Head of caudate nucleus (tissue), 42 donors: ENCODE measurements at regions not wholly inside any gene's neighbourhood (a gene's known extent, or its start where the extent isn't known, plus 50 kb on each side); places are given as distances from the start of the nearest gene placed in this dataset.
"Not testable (repeated sequence)": the region's sequence is repeated elsewhere in the genome, so short reads cannot be mapped to it uniquely, and the experiment has no call there.

ENCODE experiments used
- DNase-seq, 42 donors: peaks; one replicate each; pipeline versions ENCODE4 v3.0.0 to v3.0.0-alpha.2; 2020 to 2021; ENCODE audit warnings: mixed read lengths in 7 of 42
- intact Hi-C: fragments of 100-400 bp; cut with DNase I; formaldehyde crosslinking; loops from one replicate; pipeline ENCODE4 v1.15.0; 2022

DNA sequence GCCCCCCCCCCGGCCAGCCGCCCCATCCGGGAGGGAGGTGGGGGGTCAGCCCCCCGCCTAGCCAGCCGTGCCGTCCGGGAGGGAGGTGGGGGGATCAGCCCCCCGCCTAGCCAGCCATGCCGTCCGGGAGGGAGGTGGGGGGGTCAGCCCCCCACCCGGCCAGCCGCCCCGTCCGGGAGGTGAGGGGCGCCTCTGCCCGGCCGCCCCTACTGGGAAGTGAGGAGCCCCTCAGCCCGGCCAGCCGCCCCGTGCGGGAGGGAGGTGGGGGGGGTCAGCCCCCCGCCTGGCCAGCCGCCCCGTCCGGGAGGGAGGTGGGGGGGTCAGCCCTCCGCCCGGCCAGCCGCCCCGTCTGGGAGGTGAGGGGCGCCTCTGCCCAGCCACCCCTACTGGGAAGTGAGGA is 150.4 kb upstream of the ALDH1B1 start:
- peak in 2 of 42 donors; percentile 9 for DNase-seq
- intact Hi-C loops, result not testable (repeated sequence)

DNA sequence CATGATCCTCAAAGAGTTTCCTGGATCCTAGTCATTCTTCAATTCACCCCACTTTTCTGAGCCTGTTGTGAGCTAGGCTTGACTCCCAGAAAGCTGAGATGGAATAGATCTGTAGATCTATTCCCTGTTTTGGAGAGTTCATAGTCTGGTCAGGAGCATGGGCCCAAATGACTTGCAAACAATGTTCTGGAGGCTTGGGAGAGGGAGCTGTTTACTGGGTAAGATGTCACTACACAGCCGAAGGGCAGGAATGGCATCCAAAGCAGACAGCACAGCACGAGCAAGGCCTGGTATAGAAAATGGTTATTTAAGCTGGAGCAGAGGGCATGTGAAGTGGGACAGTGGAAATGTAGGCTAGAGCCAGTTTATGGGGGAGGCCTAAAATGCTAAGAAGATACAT is 152.5 kb upstream of the ALDH1B1 start:
- DNase-seq, result peak in 1 of 42 donors; percentile 22
- intact Hi-C loops, result no loop called here

DNA sequence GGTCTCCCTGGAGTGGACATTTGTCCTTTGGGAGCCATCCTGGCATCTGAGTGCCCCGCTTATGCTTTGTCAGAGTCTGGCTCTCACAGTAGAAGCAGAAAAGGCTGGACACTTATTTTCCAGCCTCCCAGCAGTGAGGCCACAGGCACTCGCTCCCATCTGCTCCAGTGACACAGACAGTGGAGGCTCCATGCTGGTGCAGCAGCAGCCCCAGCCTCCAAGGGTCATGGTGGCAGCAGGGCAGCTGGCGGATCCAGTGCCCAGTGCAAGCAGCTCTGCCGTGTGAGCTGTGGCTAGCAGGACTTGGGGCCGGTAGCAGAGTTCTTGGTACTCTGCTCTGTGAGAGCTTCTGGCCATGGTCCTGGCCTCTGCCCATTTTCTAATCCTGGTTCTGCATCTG is 157.3 kb upstream of the ALDH1B1 start:
- intact Hi-C loops, result no loop called here
- no peak for DNase-seq

DNA sequence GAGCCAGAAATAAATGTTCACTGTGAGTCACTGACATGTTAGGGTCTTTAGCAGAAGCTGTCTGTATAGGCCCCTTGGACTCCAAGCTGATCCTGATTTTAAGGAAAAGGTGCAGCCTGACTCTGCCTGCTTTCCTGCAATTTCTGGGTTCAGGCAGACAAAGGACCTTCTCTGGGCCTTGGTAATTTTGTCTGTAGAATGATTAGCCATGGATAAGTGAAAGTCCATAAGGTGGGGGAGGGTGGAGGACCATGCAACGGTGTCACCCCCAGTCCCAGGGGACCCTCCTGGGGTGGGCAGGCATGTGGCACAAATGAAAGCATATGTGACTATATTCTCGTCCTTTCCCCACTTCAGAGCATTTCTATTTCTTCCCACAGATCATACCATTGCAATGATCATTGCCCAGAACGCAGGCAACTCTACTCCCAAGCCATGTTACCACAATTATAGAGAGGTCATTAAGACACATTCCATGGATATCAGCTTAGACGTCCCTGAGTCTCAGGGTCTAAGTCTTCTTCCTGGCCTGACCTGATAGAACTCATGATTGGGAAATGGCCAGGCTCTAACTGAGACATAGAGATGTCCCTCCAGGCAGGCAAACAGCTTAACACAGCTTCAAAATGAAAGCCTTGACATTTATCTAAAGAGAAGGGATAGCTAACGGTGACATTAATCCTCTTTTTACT is 157.9 kb upstream of the ALDH1B1 start:
- intact Hi-C loops, result no loop called here

DNA sequence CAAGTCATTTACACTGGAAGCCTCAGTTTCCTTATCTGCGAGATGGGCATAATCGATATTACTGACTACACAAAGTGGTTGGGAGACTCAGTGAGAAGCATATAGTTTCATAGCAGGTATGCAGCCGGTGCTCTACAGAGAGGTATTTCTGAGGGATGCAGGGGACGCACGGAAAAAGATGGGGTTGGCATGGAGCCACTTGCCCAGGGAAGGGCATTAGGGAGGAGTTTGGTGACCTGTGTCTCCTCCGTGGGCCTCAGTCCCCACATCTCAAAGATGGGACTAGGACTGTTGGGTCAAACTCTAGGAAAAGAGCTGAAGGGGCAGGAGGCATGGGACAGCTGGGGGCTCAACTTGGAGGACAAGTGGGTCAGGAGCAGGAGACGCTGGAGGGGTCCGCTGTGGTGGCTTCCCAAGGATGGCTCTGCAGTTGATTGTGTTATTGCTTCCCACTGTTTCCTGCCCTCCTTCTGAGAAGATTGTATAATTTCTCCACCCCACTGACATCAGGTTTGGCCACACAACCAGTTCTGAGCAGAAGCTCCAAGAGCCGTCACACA is 158.6 kb upstream of the ALDH1B1 start:
- intact Hi-C loops, result no loop called here
- DNase-seq, result no peak

More for the DNA sequence above, 157.9 kb upstream of the ALDH1B1 start:
- DNase-seq, result no peak

DNA sequence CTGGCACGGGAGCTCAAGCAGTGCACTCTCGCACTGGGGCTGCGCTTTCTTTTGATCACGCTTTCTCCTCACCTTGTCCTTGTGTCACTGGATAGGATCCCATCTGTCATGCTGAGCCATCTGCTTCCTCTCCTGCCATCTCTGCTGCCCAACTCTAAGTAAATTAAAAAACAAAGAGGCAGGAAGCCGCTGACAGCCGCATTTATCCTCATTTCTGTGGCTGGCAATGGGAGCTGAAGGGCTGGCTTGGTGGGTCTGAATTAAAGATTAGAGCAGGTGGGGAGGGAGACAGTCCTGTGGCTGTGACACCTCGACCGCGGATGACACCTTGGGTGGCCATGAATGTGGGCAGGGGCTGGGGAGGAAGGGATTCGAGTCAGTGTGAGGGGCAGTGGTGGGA is 159.2 kb upstream of the ALDH1B1 start:
- no peak for DNase-seq
- intact Hi-C loops, result no loop called here

DNA sequence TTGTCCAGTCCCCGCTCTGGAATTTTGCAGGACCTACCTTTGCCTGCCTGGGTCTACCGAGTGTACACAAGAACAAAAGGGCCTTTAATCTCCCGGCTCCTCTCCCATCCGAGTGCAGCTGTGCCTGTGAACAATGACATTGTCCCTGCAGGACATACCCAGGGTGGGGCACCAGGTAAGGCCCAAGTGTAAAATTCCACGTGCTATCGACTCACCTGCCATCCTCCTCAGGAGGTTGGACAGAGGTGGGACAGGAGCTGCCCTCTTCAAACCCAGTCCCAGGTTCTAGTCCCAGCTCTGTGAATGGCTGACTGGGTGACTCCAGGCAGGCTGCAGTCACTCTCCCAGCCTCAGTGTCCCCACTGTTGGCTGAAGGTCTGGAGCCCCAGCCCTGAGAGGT is 159.6 kb upstream of the ALDH1B1 start:
- no peak for DNase-seq
- intact Hi-C loops, result no loop called here

DNA sequence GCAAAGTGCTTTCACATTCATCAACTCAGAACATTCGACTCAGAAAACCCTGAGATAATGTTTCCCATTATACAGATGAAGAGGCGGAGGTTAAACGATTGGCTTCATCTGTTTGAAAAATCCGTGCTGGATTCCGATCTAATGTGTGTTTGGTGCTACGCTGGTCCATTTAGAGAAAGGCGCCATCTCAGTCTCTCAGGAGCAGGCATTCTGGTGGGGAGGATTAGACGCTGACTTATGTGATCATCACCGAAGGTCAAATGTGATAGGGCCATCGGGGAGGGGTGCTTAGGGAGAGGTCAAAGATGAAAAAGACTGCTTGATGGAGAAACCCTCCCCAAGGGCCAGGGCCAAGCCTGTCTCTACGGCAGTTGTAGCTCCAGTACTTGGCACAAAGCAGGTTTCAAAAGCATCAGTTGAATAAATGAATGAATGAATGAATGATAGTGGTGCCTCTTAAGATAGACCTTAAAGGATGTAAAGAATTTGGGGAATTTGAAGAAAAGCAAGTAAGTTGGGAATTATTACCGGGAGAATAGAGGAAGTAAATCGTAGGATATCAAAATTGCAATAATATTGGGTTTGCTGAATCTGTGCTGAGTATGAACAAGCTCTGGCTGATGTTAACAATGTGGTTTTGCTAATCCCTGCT is 160.6 kb upstream of the SHB start:
- intact Hi-C loops, result no loop called here
- DNase-seq, result peak in 2 of 42 donors; percentile 6 to 26

DNA sequence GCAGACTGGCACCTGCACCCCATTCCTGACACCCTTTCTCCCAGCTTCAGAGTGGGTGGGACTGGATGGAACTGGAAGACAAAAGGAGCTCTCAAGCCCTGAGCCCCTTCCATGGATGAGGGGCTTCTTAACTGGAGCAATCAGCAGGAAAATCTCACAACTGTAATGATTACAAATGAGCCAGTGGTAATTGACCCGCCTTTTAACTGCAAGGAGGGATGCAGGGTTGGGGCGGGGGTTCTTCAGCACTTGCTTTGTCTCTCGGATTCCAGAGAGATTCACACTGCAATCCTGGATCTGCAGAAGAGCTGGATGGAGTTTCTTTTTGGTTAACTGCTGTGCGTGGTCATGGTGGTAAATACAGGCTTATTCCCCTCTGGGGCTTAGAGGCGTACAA is 160.1 kb upstream of the SHB start:
- intact Hi-C loops, result no loop called here
- DNase-seq, result peak in 2 of 42 donors; percentile 18 to 19

DNA sequence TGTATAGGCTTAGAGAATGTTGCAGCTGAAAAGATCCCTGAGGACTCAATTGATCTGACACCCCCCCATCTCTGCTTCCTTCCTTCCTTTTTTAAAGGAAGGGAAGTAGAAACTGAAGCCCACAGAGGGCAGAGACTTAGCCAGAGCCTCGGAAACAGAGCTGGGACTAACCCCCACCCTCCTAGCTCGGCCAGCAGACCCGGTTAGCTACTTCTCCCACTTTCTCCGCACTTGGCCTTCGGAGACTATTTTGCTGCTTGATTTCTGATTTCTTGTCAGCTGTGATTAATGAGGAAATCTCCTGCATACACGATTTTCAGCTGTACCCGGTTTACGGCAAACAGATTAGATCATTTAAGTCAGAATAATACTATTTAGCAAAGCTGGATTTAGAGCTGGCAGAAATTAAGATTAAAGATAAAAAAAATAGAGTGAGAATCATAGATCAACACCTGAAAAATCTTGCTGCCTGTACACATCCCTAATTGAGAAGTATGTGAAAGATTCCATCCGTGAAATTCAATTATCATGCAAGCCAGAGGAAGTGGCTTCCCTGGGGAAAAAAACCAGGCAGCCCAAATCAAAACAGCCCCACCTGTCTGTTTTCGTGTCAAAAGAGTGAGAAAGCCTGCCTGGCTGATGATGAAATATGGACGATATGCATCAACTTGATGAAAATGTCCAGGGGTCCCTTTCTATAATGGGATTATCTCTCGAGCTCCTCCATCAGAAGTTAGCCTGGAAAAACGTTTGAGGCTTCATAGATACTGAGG is 159.5 kb upstream of the SHB start:
- DNase-seq, result peak in 2 of 42 donors; percentile 14 to 25

DNA sequence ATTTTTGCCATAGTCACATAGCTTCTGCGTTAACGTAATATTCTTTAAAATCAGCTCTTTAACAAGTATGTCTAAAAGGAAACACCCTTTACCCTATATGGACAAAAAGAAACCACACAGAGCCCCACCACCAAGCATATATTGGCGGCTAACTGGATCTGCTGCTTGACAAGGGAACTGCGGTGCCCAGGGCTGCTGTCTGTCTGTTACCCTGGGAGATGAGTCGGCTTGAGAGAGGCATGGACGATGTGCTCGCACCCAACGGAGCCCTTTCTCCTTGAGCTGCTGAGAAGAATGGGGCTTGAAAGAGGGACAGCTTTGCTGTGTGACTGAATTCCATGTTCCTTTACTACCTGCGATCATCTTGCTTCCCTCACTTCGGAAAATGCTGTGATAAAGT is 158.6 kb upstream of the SHB start:
- peak in 2 of 42 donors; percentile 11 to 36 for DNase-seq
- intact Hi-C loops, result no loop called here

More for the DNA sequence above, 159.5 kb upstream of the SHB start:
- intact Hi-C loops, result no loop called here

DNA sequence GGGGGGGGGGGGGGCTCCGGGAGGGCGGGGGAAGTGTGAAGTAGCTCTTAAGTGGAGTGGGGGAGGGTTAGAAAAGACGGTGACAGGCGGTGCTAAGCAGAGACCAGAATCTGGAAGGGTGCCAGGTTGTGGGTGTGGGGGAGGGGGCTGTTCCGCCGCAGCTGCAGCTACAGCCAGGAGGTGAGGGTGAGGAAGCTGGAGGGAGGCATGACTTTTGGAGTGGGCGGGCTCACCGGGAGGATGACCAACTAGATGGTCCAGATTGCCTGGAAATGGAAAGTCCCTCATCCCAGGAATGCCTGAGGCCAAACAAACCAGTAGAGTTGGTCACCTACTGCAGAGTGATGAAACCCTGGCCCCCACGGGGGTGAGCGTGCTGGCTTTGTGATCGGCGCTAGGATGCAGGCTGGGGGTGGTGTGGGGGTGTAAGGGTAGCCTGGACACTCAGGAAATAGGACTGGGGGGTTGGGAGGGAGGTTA is 158.1 kb upstream of the SHB start:
- intact Hi-C loops, result no loop called here

DNA sequence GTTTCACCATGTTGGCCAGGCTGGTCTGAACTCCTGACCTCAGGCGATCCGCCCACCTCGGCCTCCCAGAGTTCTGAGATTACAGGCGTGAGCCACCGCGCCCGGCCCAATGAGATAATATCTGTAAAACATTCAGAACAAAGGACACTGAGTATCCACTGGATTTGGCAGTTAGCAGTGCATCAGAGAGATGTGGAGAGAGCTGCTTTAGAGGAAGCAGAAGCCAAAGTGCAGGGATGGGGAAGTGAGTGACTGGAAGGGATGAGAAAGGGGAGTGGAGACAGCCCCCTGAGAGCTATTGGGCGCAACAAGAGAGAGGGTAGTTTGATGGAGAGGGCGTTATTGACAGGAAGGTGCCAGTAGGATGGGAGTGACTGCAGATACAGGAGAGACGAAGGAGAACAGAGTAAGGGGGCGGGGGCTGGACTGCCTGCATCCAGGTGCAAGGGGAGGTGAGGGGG is 157.5 kb upstream of the SHB start:
- peak in 1 of 42 donors; percentile 31 for DNase-seq
- intact Hi-C loops, result no loop called here

More for the DNA sequence above, 158.1 kb upstream of the SHB start:
- DNase-seq, result peak in 29 of 42 donors; percentile 3 to 54 (median 35)

DNA sequence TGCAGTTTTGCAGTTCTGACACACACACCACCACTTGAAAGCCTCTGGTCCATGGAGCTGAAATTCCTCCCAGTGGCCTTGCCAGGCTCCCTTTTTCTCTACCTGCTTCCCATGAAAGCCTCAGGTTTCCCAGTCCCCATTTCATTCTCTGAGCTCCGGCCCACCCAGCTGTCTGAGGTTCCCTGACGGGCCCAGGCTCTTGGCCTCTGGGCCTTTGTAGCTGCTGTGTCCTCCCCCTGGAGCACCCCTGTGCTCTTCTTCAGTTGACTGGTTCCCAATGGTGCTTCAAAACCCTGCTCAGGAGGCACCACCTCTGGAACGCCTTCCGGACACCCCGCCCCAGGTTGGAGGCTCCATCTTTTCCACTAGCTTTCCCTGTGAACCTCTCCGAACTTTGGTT is 155.9 kb upstream of the SHB start:
- peak in 1 of 42 donors; percentile 13 for DNase-seq
- intact Hi-C loops, result no loop called here

DNA sequence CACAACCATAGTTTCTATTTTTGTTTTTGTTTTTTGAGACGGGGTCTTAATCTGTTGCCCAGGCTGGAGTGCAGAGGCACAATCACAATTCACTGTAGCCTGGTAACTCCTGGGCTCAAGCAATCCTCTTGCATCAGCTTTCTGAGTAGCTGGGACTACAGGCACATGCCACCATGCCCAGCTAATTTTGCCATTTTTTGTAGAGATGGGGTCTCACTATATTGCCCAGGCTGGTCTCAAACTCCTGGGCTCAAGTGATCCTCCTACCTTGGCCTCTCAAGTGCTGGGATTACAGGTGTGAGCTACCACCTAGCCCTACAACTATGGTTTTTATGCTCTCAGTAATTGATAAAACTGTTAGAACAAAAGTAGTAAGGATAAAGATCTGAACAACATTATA is 147.5 kb upstream of the SHB start:
- DNase-seq, result no peak
- intact Hi-C loops, result no loop called here

DNA sequence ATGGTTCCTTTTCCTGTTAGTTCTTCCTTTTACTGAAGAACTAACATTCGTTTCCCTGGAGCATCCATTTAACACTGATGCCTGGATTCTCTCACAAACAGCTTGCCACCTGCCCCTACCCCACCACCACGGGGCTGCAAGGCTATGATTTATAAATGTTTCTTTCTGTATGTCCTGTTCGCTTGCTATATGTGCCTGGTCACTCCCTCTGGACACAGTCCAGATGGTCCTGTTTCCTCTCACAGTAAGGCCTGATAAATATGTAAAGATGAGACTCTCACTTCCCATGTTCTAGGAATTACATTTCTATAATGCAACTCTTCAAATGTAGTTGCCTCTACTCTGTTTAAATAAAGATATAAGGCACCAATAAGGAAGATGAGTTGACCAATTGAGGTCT is 146.4 kb upstream of the SHB start:
- no peak for DNase-seq

DNA sequence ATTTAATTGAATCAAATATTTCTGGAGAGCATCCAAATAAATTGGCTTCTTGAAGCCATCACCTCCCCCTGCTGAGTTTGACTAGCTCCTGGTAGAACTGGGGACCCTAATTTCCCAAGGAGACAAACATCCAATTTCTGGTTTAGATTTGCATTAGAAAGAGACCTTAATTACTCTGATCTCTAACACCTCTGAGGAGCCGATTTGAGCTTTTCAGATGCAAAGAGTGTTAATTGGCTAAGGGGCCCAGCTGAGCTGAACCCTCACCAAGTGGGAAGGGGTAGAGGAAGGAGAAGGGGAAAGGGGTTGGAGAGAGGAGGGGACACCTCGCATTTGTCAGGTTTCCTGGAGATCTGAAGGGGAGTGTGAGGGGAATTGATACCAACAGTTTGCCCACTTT is 145.4 kb upstream of the SHB start:
- intact Hi-C loops, result no loop called here
- DNase-seq, result no peak

More for the DNA sequence above, 146.4 kb upstream of the SHB start:
- intact Hi-C loops, result no loop called here

DNA sequence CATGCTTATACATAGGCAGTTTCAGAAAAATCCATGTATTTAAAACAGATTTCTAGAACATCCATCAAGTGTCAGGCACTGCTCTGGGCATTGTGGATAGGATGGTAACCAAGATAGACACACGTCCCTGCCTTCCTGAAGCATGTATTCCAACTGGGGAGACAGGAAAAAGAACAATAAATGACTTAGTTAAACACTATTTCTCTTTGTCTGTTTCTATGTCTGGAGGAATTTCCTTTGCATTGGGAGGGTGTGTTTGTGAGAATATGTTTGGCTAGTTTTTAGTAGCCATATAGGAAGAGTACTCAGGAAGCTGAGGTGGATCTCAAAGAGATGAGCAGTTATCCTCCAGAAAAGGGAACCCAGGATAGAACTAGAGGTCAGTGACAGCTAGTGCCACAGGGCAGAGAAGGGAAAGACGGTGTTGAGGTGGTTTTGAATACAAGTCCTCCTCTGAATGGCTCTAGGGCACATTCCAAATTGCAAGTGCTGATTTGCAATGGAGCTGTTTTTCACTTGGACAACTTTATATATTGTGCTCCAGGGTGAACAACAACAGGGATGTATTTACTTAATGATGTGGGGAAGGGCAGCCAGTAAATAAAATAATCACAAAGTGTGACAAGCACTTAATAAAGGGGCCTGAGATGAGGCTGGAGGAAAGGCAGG is 144.7 kb upstream of the SHB start:
- DNase-seq, result no peak
- intact Hi-C loops, result no loop called here

DNA sequence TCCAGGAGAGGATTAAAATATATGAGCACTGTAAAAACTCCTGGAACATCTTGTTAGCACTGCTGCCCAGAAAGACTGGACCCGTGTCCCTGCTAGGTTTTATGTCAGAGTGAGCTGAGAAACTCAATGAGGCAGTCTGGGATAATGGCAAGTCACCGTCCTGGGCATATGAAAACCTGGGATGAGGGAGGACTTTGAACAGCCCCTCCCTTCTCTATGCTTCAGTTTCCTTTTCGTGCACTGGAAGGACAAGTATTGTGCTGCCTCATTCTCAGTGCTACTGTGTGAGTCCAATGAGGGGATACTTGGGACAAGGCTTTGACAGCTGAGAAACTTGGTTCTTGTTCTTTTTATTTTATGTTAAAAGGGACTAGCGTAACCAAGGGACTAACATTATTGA is 143.0 kb upstream of the SHB start:
- no peak for DNase-seq
- intact Hi-C loops, result no loop called here
